Osteoblast (primary cell): ENCODE measurements at regions not wholly inside any gene's neighbourhood (a gene's known extent, or its start where the extent isn't known, plus 50 kb on each side); places are given as distances from the start of the nearest gene placed in this dataset.

ENCODE experiments used
- DNase-seq: peaks from one replicate; pipeline ENCODE4 v3.0.0; 2011; ENCODE audit warnings: low spot score, mixed read lengths; ENCODE audit not compliant: insufficient read length; ENCODE audit errors: missing footprints
- H2AFZ ChIP-seq: 2 replicates; pipeline ENCODE4 v1.6.0; 2011; ENCODE audit warnings: mild to moderate bottlenecking, low read length
- H3K27ac ChIP-seq: 2 replicates; pipeline ENCODE4 v1.5.1; 2011; ENCODE audit warnings: mild to moderate bottlenecking, low read depth, low read length, moderate library complexity
- H3K27me3 ChIP-seq: 2 replicates; pipeline ENCODE4 v1.6.0; 2012; ENCODE audit warnings: mild to moderate bottlenecking, control low read depth, inconsistent platforms, low read length, moderate library complexity; ENCODE audit not compliant: insufficient read depth
- H3K36me3 ChIP-seq: 2 replicates; pipeline ENCODE4 v1.5.1; 2011; ENCODE audit warnings: mild to moderate bottlenecking, low read length, control low read depth, moderate library complexity; ENCODE audit not compliant: insufficient read depth
- H3K4me1 ChIP-seq: 2 replicates; pipeline ENCODE4 v1.5.1; 2011; ENCODE audit warnings: mild to moderate bottlenecking, low read length, control low read depth, moderate library complexity; ENCODE audit not compliant: insufficient read depth
- H3K4me2 ChIP-seq: 2 replicates; pipeline ENCODE4 v1.6.0; 2011; ENCODE audit warnings: mild to moderate bottlenecking, low read length; ENCODE audit not compliant: insufficient read depth
- H3K4me3 ChIP-seq: fragments of 200-600 bp; sonication (generic); 3 replicates; pipeline ENCODE4 v1.5.1; 2012; ENCODE audit warnings: mild to moderate bottlenecking, low read length, inconsistent platforms; ENCODE audit not compliant: insufficient read depth
- H3K79me2 ChIP-seq: 2 replicates; pipeline ENCODE4 v1.6.0; 2012; ENCODE audit warnings: mild to moderate bottlenecking, low read length, control low read depth, inconsistent platforms; ENCODE audit not compliant: insufficient read depth
- H3K9me3 ChIP-seq: 2 replicates; pipeline ENCODE4 v1.5.1; 2011; ENCODE audit warnings: low read depth, low read length, control low read depth
- H4K20me1 ChIP-seq: 2 replicates; pipeline ENCODE4 v1.6.0; 2012; ENCODE audit warnings: mild to moderate bottlenecking, low read length, control low read depth; ENCODE audit not compliant: insufficient read depth
- TF ChIP-seq, protein P1 (sequence below): IDR thresholded peaks from 2 replicates; pipeline ENCODE4 v1.5.1; 2011; ENCODE audit warnings: mild to moderate bottlenecking, low read depth, low read length, moderate library complexity; ENCODE audit errors: extremely low read depth

DNA sequence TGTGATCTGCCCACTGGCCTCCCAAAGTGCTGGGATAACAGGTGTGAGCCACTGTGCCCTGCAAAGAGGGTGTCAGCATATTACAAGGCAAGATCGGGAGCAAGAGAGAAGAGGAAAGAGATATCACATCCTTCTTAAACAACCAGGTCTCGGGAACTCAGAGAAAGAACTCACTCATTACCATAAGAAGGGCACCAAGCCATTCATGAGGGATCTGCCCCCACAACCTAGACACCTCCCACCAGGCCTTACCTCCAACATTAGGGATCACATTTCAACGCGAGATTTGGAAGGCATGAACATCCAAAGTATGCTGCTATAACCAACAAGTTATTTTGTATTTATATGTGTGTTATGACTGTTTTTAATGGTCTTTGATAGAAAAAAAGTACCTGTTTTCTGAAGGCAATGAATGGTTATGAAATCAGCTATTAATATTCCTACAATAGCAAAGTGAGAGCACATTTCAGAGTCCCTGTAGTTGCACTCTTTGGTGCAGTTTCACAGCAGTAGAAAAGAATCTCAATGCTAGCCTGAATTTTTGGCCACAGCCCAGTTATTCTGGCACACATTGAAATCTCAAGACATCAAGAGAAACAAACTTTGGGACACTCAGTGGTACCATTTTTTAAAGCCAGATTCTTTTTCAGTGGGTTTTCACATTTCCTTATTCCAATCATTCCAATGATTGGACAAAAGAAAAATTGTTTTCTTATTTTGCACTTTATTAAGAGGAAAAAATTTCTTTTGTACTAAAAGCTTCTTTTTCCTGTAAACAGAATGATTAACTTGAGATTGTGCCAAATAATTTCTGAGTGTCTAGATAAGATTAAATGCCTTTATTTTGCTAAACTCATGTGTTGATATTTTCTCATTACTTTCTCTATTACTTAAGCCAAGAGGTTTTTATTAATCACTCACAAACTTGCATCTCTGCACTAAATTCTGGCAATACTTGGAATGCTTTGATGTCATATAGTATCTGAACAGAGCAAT lies 582.6 kb upstream of the ATP2B1 start:
- H3K27me3 ChIP-seq = no peaks in the 10 kb centered on the region
- no peak overlapping the region for H3K4me2 ChIP-seq
- no peaks in the 10 kb centered on the region for H3K36me3 ChIP-seq
- no peak for DNase-seq
- no peak overlapping the region for H3K4me3 ChIP-seq
- H3K79me2 ChIP-seq = no peaks in the 10 kb centered on the region
- H4K20me1 ChIP-seq = no peaks in the 10 kb centered on the region
- no peak overlapping the region for H2AFZ ChIP-seq
- TF ChIP-seq, protein P1, sequence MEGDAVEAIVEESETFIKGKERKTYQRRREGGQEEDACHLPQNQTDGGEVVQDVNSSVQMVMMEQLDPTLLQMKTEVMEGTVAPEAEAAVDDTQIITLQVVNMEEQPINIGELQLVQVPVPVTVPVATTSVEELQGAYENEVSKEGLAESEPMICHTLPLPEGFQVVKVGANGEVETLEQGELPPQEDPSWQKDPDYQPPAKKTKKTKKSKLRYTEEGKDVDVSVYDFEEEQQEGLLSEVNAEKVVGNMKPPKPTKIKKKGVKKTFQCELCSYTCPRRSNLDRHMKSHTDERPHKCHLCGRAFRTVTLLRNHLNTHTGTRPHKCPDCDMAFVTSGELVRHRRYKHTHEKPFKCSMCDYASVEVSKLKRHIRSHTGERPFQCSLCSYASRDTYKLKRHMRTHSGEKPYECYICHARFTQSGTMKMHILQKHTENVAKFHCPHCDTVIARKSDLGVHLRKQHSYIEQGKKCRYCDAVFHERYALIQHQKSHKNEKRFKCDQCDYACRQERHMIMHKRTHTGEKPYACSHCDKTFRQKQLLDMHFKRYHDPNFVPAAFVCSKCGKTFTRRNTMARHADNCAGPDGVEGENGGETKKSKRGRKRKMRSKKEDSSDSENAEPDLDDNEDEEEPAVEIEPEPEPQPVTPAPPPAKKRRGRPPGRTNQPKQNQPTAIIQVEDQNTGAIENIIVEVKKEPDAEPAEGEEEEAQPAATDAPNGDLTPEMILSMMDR = no peak
- no peak overlapping the region for H3K27ac ChIP-seq
- no peaks in the 10 kb centered on the region for H3K9me3 ChIP-seq
- H3K4me1 ChIP-seq = no peaks in the 10 kb centered on the region

DNA sequence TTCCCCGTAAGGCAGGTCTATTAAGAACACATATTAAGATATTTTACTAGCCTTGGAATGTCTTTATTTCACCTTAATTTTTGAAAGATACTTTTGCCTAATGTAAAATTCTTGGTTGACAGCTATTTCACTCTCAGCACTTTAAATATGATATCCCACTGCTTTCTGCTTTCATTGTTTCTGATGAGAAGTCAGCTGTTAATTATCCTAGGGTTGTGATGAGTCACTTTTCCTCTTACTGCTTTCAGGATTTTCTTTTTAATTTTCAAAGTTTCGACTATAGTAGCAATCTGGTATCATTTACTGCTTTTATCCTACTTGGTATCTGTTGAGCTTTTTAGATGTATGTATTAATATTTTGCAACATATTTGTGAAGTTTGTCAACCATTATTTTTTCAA lies 578.9 kb upstream of the ATP2B1 start:
- Histone ChIP-seq H3K27me3 (no peaks in the 10 kb centered on the region), H3K9me3 (no peaks in the 10 kb centered on the region), H4K20me1 (no peaks in the 10 kb centered on the region), H3K36me3 (no peaks in the 10 kb centered on the region), H3K27ac (no peak overlapping the region), H3K4me2 (no peak overlapping the region), H2AFZ (no peak overlapping the region), H3K79me2 (no peaks in the 10 kb centered on the region), H3K4me3 (no peak overlapping the region), H3K4me1 (no peaks in the 10 kb centered on the region)
- DNase-seq = no peak
- TF ChIP-seq, protein P1 = no peak

DNA sequence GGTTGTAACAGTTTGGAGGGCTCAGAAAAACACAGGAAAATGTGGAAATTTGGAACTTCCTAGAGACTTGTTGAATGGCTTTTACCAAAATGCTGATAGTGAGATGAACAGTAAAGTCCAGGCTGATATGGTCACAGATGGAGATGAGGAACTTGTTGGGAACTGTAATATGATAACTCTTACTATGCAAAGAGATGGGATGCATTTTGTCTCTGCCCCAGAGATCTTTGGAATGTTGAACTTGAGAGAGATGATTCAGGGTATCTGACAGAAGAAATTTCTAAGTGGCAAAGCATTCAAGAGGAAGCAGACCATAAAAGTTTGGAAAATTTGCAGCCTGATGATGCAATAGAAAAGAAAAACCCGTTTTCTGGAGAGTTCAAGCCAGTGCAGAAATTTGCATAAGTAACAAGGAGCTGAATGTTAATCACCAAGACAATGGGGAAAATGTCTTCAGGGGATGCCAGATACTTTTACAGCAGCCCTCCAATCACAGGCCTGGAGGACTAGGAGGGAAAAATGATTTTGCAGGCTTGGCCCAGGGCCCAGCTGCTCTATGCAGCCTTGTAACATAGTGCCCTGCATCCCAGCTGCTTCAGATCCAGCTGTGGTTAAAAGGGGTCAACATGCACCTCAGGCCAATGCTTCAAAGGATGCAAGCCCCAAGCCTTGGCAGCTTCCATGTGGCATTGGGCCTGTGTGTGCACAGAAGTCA lies 572.7 kb upstream of the ATP2B1 start:
- no peaks in the 10 kb centered on the region for H4K20me1 ChIP-seq
- H3K4me1 ChIP-seq = peaks cover 6% of the 10 kb centered on the region
- TF ChIP-seq, protein P1 = no peak
- no peak for DNase-seq
- no peak overlapping the region for H3K4me3 ChIP-seq
- H3K27ac ChIP-seq = no peak overlapping the region
- H3K4me2 ChIP-seq = no peak overlapping the region
- no peaks in the 10 kb centered on the region for H3K9me3 ChIP-seq
- no peak overlapping the region for H2AFZ ChIP-seq
- no peaks in the 10 kb centered on the region for H3K27me3 ChIP-seq
- no peaks in the 10 kb centered on the region for H3K79me2 ChIP-seq
- no peaks in the 10 kb centered on the region for H3K36me3 ChIP-seq

DNA sequence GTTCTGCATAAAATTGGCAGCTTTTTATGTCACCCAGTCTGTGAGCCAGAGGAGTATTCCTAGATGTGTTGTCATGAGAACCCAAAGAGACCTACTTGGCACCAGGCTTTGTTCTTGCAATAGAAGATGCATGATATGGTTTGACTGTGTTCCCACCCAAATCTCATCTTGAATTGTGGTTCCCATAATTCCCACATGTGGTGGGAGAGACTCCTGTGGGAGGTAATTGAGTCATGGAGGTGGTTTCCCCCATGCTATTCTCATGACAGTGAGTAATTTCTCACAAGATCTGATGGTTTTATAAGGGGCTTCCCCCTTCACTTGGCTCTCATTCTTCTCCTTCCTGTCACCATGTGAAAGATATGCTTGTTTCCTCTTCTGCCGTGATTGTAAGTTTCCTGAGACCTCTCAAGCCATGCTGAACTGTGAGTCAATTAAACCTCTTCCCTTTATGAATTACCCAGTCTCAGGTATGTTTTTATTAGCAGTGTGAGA lies 572.0 kb upstream of the ATP2B1 start:
- H3K4me2 ChIP-seq = no peak overlapping the region
- H3K9me3 ChIP-seq = no peaks in the 10 kb centered on the region
- H3K4me1 ChIP-seq = peaks cover 6% of the 10 kb centered on the region
- H2AFZ ChIP-seq = no peak overlapping the region
- no peak overlapping the region for H3K4me3 ChIP-seq
- no peaks in the 10 kb centered on the region for H3K79me2 ChIP-seq
- no peak for DNase-seq
- H3K27me3 ChIP-seq = no peaks in the 10 kb centered on the region
- H3K36me3 ChIP-seq = no peaks in the 10 kb centered on the region
- TF ChIP-seq, protein P1 = no peak
- H3K27ac ChIP-seq = no peak overlapping the region
- no peaks in the 10 kb centered on the region for H4K20me1 ChIP-seq
